Muscle layer of duodenum (tissue), 2 donors: ENCODE measurements at regions not wholly inside any gene's neighbourhood (a gene's known extent, or its start where the extent isn't known, plus 50 kb on each side); places are given as distances from the start of the nearest gene placed in this dataset.

Experiments used
- H3K27ac ChIP-seq: one replicate; pipeline ENCODE4 v1.7.0; 2013; ENCODE audit warnings: mild to moderate bottlenecking, low read length
- H3K27me3 ChIP-seq: one replicate; pipeline ENCODE4 v1.7.0; 2013; ENCODE audit warnings: low read depth, mild to moderate bottlenecking, control low read depth, low read length
- H3K36me3 ChIP-seq, 2 donors: one replicate each; pipeline ENCODE4 v1.7.0; 2013; ENCODE audit warnings: low read length in 2 of 2, control low read depth in 1 of 2, mild to moderate bottlenecking in 1 of 2; ENCODE audit not compliant: insufficient read depth in 2 of 2, control insufficient read depth in 1 of 2
- H3K4me1 ChIP-seq, 2 donors: one replicate each; pipeline ENCODE4 v1.7.0; 2013; ENCODE audit warnings: low read length in 2 of 2, mild to moderate bottlenecking in 2 of 2, control low read depth in 1 of 2, moderate library complexity in 1 of 2; ENCODE audit not compliant: insufficient read depth in 2 of 2, control insufficient read depth in 1 of 2
- H3K4me3 ChIP-seq, 2 donors: one replicate each; pipeline ENCODE4 v1.7.0; 2013; ENCODE audit warnings: low read length in 2 of 2, low read depth in 1 of 2, mild to moderate bottlenecking in 1 of 2
- H3K9me3 ChIP-seq, 2 donors: one replicate each; pipeline ENCODE4 v1.7.0; 2013; ENCODE audit warnings: low read length in 2 of 2, control low read depth in 1 of 2, mild to moderate bottlenecking in 1 of 2; ENCODE audit not compliant: control insufficient read depth in 1 of 2
- donor health status: healthy.

GRCh38 chr12:28925719-28926376 lies 223.2 kb upstream of the FAR2 start:
- Histone ChIP-seq H3K4me3 (no peak overlapping the region), H3K27me3 (no peaks in the 10 kb centered on the region), H3K9me3 (peaks cover 0 to 6% of the 10 kb centered on the region in 2 donors), H3K36me3 (no peaks in the 10 kb centered on the region), H3K4me1 (no peaks in the 10 kb centered on the region), H3K27ac (no peak overlapping the region)

- no peak overlapping the region for H3K27ac ChIP-seq
- no peaks in the 10 kb centered on the region for H3K27me3 ChIP-seq
- H3K4me3 ChIP-seq = no peak overlapping the region
- H3K4me1 ChIP-seq = no peaks in the 10 kb centered on the region
- no peaks in the 10 kb centered on the region for H3K9me3 ChIP-seq
- no peaks in the 10 kb centered on the region for H3K36me3 ChIP-seq
Observed at GRCh38 chr12:28930704-28931103, 218.4 kb upstream of the FAR2 start.

- H3K27me3 ChIP-seq = no peaks in the 10 kb centered on the region
- H3K9me3 ChIP-seq = no peaks in the 10 kb centered on the region
- H3K4me3 ChIP-seq = no peak overlapping the region
- H3K36me3 ChIP-seq = no peaks in the 10 kb centered on the region
- no peak overlapping the region for H3K27ac ChIP-seq
- H3K4me1 ChIP-seq = no peaks in the 10 kb centered on the region
Observed at GRCh38 chr12:28933176-28933575, 215.9 kb upstream of the FAR2 start.

- no peaks in the 10 kb centered on the region for H3K4me1 ChIP-seq
- H3K27ac ChIP-seq = no peak overlapping the region
- H3K27me3 ChIP-seq = no peaks in the 10 kb centered on the region
- H3K36me3 ChIP-seq = no peaks in the 10 kb centered on the region
- H3K9me3 ChIP-seq = no peaks in the 10 kb centered on the region
- no peak overlapping the region for H3K4me3 ChIP-seq
Observed at GRCh38 chr12:28933864-28934527, 215.1 kb upstream of the FAR2 start.

GRCh38 chr12:28936221-28936620 lies 212.9 kb upstream of the FAR2 start:
- no peak overlapping the region for H3K4me3 ChIP-seq
- no peaks in the 10 kb centered on the region for H3K36me3 ChIP-seq
- no peaks in the 10 kb centered on the region for H3K9me3 ChIP-seq
- no peaks in the 10 kb centered on the region for H3K27me3 ChIP-seq
- no peaks in the 10 kb centered on the region for H3K4me1 ChIP-seq
- H3K27ac ChIP-seq = no peak overlapping the region

- Histone ChIP-seq H3K4me1 (no peaks in the 10 kb centered on the region), H3K4me3 (no peak overlapping the region), H3K27ac (no peak overlapping the region), H3K27me3 (no peaks in the 10 kb centered on the region), H3K36me3 (no peaks in the 10 kb centered on the region), H3K9me3 (no peaks in the 10 kb centered on the region)
Observed at GRCh38 chr12:28936711-28937110, 212.4 kb upstream of the FAR2 start.

GRCh38 chr12:28937196-28937595 lies 211.9 kb upstream of the FAR2 start:
- no peaks in the 10 kb centered on the region for H3K9me3 ChIP-seq
- no peaks in the 10 kb centered on the region for H3K27me3 ChIP-seq
- H3K27ac ChIP-seq = no peak overlapping the region
- H3K36me3 ChIP-seq = no peaks in the 10 kb centered on the region
- no peaks in the 10 kb centered on the region for H3K4me1 ChIP-seq
- H3K4me3 ChIP-seq = no peak overlapping the region

GRCh38 chr12:28938056-28938455 lies 211.0 kb upstream of the FAR2 start:
- Histone ChIP-seq H3K4me3 (no peak overlapping the region), H3K9me3 (no peaks in the 10 kb centered on the region), H3K36me3 (no peaks in the 10 kb centered on the region), H3K4me1 (no peaks in the 10 kb centered on the region), H3K27me3 (no peaks in the 10 kb centered on the region), H3K27ac (no peak overlapping the region)

GRCh38 chr12:28938581-28939235 lies 210.4 kb upstream of the FAR2 start:
- Histone ChIP-seq H3K27me3 (no peaks in the 10 kb centered on the region), H3K36me3 (no peaks in the 10 kb centered on the region), H3K9me3 (no peaks in the 10 kb centered on the region), H3K4me1 (no peaks in the 10 kb centered on the region), H3K27ac (no peak overlapping the region), H3K4me3 (no peak overlapping the region)

GRCh38 chr12:28939427-28939826 lies 209.7 kb upstream of the FAR2 start:
- Histone ChIP-seq H3K4me3 (no peak overlapping the region), H3K36me3 (no peaks in the 10 kb centered on the region), H3K9me3 (no peaks in the 10 kb centered on the region), H3K27me3 (no peaks in the 10 kb centered on the region), H3K27ac (no peak overlapping the region), H3K4me1 (no peaks in the 10 kb centered on the region)

GRCh38 chr12:28941248-28941647 lies 207.8 kb upstream of the FAR2 start:
- no peaks in the 10 kb centered on the region for H3K9me3 ChIP-seq
- no peak overlapping the region for H3K27ac ChIP-seq
- no peaks in the 10 kb centered on the region for H3K4me1 ChIP-seq
- no peaks in the 10 kb centered on the region for H3K27me3 ChIP-seq
- no peaks in the 10 kb centered on the region for H3K36me3 ChIP-seq
- H3K4me3 ChIP-seq = no peak overlapping the region
